ENCODE measurements at regions not wholly inside any gene's neighbourhood (a gene's known extent, or its start where the extent isn't known, plus 50 kb on each side); places are given as distances from the start of the nearest gene placed in this dataset.

DNA sequence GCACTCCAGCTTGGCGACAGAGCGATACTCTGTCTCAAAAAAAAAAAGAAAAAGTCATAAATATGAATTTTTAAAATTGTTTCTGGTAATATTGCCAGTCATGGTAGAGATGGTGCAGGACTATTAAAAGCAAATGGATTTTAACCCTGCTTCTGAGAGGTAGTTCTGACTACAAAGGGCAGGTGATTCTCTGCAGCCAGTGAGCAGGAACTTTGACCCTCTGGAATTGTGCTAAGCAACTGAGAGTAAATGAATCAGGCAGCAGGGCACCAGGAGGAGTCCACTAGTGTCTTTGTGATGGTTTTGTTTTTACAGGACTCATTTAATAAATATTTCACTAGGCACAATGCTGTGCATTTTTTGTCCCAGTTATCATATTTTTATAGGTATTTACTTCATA lies 781.2 kb downstream of the TLE4 start:
- no peaks in the 10 kb centered on the region for H3K9me3 ChIP-seq (ENCODE audit: insufficient read depth, low read depth, low read length)

DNA sequence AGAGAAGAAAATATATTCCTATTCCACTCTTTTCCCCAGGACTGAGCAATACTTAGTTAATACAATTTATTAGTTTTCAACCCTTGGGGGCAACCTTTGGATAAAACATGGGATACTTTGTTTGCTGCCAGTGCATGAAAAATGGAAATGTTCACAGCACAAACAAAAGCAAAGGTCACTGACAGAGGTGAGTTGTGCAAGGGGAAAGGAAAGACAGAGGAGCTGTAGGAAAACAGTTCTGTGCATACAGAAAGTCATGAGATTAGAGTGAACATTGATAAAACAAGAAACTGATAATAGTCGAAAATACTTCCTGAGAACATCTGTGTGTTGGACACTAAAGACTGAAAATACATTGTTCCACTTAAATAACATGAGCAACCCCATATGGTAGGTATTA lies 779.8 kb downstream of the TLE4 start:
- H3K9ac ChIP-seq (ENCODE audit: low read depth, low read length) = no peak overlapping the region
- H3K36me3 ChIP-seq (ENCODE audit: insufficient read depth, low read depth, low read length) = no peaks in the 10 kb centered on the region
- no peaks in the 10 kb centered on the region for H3K4me1 ChIP-seq (ENCODE audit: insufficient read depth, low read length)
- no peak overlapping the region for H3K27ac ChIP-seq (ENCODE audit: low read length)
- no peaks in the 10 kb centered on the region for H3K9me3 ChIP-seq (ENCODE audit: insufficient read depth, low read depth, low read length)
- no peak overlapping the region for H3K4me3 ChIP-seq (ENCODE audit: low read length)
- H3K27me3 ChIP-seq (ENCODE audit: insufficient read depth, low read length) = no peaks in the 10 kb centered on the region

More for the DNA sequence above, 781.2 kb downstream of the TLE4 start:
- no peaks in the 10 kb centered on the region for H3K36me3 ChIP-seq (ENCODE audit: insufficient read depth, low read depth, low read length)
- H3K4me3 ChIP-seq (ENCODE audit: low read length) = no peak overlapping the region
- no peak overlapping the region for H3K9ac ChIP-seq (ENCODE audit: low read depth, low read length)
- no peaks in the 10 kb centered on the region for H3K27me3 ChIP-seq (ENCODE audit: insufficient read depth, low read length)
- H3K27ac ChIP-seq (ENCODE audit: low read length) = no peak overlapping the region
- no peaks in the 10 kb centered on the region for H3K4me1 ChIP-seq (ENCODE audit: insufficient read depth, low read length)

DNA sequence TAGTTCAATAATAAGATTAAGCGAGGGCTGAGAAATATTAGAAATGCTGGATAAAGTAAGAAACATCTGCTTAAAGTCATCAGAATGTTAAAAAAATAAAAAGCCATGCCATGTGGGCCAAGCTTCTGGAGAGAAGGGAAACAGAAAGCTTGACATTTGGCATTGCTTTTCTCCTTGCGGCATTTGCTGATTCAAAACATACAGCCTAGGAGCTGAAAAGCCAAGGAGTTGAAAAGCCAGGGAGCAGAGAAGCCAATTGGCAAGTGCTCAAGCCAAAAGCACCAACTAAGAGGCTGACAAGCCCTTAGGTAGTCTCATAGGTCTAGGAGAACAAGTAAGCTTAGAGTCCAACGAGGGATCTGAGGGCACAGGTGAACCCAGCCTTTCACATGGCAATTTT lies 754.3 kb downstream of the TLE4 start:
- Histone ChIP-seq H3K36me3 (ENCODE audit: insufficient read depth, low read depth, low read length) (no peaks in the 10 kb centered on the region), H3K27me3 (ENCODE audit: insufficient read depth, low read length) (no peaks in the 10 kb centered on the region), H3K9me3 (ENCODE audit: insufficient read depth, low read depth, low read length) (no peaks in the 10 kb centered on the region), H3K4me3 (ENCODE audit: low read length) (no peak overlapping the region), H3K9ac (ENCODE audit: low read depth, low read length) (no peak overlapping the region), H3K4me1 (ENCODE audit: insufficient read depth, low read length) (no peaks in the 10 kb centered on the region; the same call in 1 of the 2 replicates), H3K27ac (ENCODE audit: low read length) (no peak overlapping the region)

DNA sequence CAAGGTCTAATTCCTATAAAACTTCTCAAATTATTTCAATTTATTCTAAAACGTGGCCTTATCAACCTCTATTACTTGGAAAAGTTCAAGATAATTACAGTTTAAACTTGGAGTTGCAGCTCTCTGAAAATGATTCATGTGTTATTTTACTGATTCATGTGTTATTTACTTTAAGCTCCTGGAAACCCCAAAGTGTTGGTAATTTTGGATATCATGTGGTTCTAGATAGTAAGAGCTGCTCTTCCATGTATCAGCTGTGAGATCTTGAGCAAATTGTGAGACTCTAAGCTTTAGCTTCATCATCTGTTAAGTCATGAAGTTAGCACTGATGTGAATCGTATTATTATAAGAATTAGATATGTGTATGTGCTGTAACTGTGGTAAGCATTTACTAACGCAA lies 749.2 kb downstream of the TLE4 start:
- Histone ChIP-seq H3K9ac (ENCODE audit: low read depth, low read length) (no peak overlapping the region), H3K27me3 (ENCODE audit: insufficient read depth, low read length) (no peaks in the 10 kb centered on the region), H3K4me3 (ENCODE audit: low read length) (no peak overlapping the region), H3K4me1 (ENCODE audit: insufficient read depth, low read length) (no peaks in the 10 kb centered on the region), H3K27ac (ENCODE audit: low read length) (no peak overlapping the region), H3K9me3 (ENCODE audit: insufficient read depth, low read depth, low read length) (no peaks in the 10 kb centered on the region), H3K36me3 (ENCODE audit: insufficient read depth, low read depth, low read length) (no peaks in the 10 kb centered on the region)

DNA sequence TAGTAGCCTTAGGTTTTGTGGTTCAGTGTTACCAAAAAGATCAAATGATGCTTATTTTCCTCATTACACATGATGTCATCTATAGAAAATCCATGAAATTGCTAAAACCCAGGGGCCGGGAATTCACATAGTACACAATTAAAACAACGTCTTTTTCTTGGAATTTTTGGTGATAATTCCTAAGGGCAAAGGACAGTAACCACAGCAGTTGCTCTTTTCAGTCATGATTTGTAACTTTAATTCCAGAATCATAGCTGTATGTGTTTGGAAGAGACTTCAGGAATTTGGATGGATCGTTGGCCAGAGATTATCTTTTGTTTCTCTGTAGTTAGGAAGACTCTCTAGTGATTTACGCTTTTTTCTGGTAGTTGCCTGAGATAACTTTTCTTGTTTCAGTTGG lies 748.7 kb downstream of the TLE4 start:
- Histone ChIP-seq H3K9ac (ENCODE audit: low read depth, low read length) (no peak overlapping the region), H3K4me3 (ENCODE audit: low read length) (no peak overlapping the region), H3K27ac (ENCODE audit: low read length) (no peak overlapping the region), H3K27me3 (ENCODE audit: insufficient read depth, low read length) (no peaks in the 10 kb centered on the region), H3K9me3 (ENCODE audit: insufficient read depth, low read depth, low read length) (no peaks in the 10 kb centered on the region), H3K4me1 (ENCODE audit: insufficient read depth, low read length) (no peaks in the 10 kb centered on the region), H3K36me3 (ENCODE audit: insufficient read depth, low read depth, low read length) (no peaks in the 10 kb centered on the region)

DNA sequence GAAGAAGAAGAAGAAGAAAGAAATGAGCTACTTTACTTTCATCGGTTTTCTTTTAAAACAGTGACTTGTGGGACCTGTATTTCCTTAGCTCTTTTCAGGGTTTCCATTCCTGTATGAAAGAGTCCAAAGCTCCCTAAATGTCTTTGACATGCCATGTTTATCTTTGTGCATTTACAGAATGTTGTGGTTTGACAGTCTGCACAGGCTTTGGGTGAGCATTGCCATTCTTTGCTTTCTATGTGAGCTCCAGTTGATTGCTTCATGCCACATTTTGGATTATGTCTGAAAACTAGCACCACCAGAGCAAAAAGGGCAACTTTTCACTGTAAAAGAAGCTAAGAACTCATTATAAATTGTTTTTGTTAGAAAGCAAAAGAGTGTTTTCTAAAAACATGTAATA lies 733.4 kb downstream of the TLE4 start:
- H3K4me3 ChIP-seq (ENCODE audit: low read length) = no peak overlapping the region
- H3K27me3 ChIP-seq (ENCODE audit: insufficient read depth, low read length) = no peaks in the 10 kb centered on the region
- H3K4me1 ChIP-seq (ENCODE audit: insufficient read depth, low read length) = no peaks in the 10 kb centered on the region; the same call in 1 of the 2 replicates
- H3K27ac ChIP-seq (ENCODE audit: low read length) = no peak overlapping the region
- no peaks in the 10 kb centered on the region for H3K36me3 ChIP-seq (ENCODE audit: insufficient read depth, low read depth, low read length)
- no peak overlapping the region for H3K9ac ChIP-seq (ENCODE audit: low read depth, low read length)
- H3K9me3 ChIP-seq (ENCODE audit: insufficient read depth, low read depth, low read length) = no peaks in the 10 kb centered on the region

- H3K4me3 ChIP-seq (ENCODE audit: low read length) = no peak overlapping the region
- H3K27ac ChIP-seq (ENCODE audit: low read length) = no peak overlapping the region
- H3K27me3 ChIP-seq (ENCODE audit: insufficient read depth, low read length) = no peaks in the 10 kb centered on the region
- no peaks in the 10 kb centered on the region; the same call in 1 of the 2 replicates for H3K9me3 ChIP-seq (ENCODE audit: insufficient read depth, low read depth, low read length)
- no peaks in the 10 kb centered on the region for H3K36me3 ChIP-seq (ENCODE audit: insufficient read depth, low read depth, low read length)
- H3K4me1 ChIP-seq (ENCODE audit: insufficient read depth, low read length) = no peaks in the 10 kb centered on the region; the same call in 1 of the 2 replicates
- H3K9ac ChIP-seq (ENCODE audit: low read depth, low read length) = no peak overlapping the region
Observed at GRCh38 chr9:80294955-80295354, 723.2 kb downstream of the TLE4 start.

GRCh38 chr9:80294318-80294717 lies 722.6 kb downstream of the TLE4 start:
- no peaks in the 10 kb centered on the region; the same call in 1 of the 2 replicates for H3K9me3 ChIP-seq (ENCODE audit: insufficient read depth, low read depth, low read length)
- no peak overlapping the region for H3K27ac ChIP-seq (ENCODE audit: low read length)
- no peaks in the 10 kb centered on the region for H3K27me3 ChIP-seq (ENCODE audit: insufficient read depth, low read length)
- no peaks in the 10 kb centered on the region for H3K4me1 ChIP-seq (ENCODE audit: insufficient read depth, low read length)
- H3K9ac ChIP-seq (ENCODE audit: low read depth, low read length) = no peak overlapping the region
- no peaks in the 10 kb centered on the region for H3K36me3 ChIP-seq (ENCODE audit: insufficient read depth, low read depth, low read length)
- no peak overlapping the region for H3K4me3 ChIP-seq (ENCODE audit: low read length)

DNA sequence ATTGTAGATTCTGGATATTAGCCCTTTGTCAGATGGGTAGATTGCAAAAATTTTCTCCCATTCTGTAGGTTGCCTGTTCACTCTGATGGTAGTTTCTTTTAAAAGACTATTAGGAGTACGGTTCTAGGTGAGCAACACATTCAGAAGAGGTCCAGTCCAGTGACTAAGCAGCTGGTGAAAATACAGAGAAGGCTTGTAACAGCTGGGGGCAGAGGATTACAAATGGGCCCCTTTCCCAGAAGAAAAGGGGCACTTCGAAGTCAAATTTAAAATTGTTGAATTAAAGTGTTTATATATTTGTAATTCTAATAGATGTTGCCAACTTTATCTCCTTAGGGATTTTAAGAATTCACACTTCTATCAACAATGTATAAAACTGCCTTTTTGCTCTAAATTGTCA lies 720.5 kb downstream of the TLE4 start:
- Histone ChIP-seq H3K4me3 (ENCODE audit: low read length) (no peak overlapping the region), H3K4me1 (ENCODE audit: insufficient read depth, low read length) (no peaks in the 10 kb centered on the region), H3K36me3 (ENCODE audit: insufficient read depth, low read depth, low read length) (no peaks in the 10 kb centered on the region), H3K9me3 (ENCODE audit: insufficient read depth, low read depth, low read length) (no peaks in the 10 kb centered on the region; the same call in 1 of the 2 replicates), H3K9ac (ENCODE audit: low read depth, low read length) (no peak overlapping the region), H3K27me3 (ENCODE audit: insufficient read depth, low read length) (no peaks in the 10 kb centered on the region), H3K27ac (ENCODE audit: low read length) (no peak overlapping the region)

GRCh38 chr9:80285326-80285725 lies 713.6 kb downstream of the TLE4 start:
- H3K27me3 ChIP-seq (ENCODE audit: insufficient read depth, low read length) = no peaks in the 10 kb centered on the region
- H3K36me3 ChIP-seq (ENCODE audit: insufficient read depth, low read depth, low read length) = no peaks in the 10 kb centered on the region
- H3K27ac ChIP-seq (ENCODE audit: low read length) = no peak overlapping the region
- no peaks in the 10 kb centered on the region for H3K9me3 ChIP-seq (ENCODE audit: insufficient read depth, low read depth, low read length)
- no peak overlapping the region for H3K9ac ChIP-seq (ENCODE audit: low read depth, low read length)
- H3K4me3 ChIP-seq (ENCODE audit: low read length) = no peak overlapping the region
- peaks cover 12% of the 10 kb centered on the region; the same call in 1 of the 2 replicates for H3K4me1 ChIP-seq (ENCODE audit: insufficient read depth, low read length)

DNA sequence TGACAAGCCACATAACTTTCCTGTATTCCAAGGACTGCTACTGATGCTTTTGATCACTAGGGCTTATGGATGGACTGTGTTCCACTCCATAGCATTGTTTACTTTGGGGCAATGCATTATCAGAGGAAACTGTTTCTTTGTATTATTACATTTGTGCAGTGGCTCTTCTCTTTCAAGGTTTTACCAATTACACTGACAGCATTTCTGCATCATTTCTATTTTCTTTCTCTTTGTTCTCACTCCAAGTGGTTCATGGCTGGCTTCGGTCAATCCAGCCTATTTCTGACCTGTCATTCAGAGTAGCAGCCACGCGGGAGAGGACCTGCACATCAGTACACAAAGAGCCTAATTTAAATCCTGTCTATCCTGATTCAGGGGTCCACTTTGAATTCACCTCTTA lies 711.0 kb downstream of the TLE4 start:
- H3K4me3 ChIP-seq (ENCODE audit: low read length) = no peak overlapping the region
- no peaks in the 10 kb centered on the region for H3K36me3 ChIP-seq (ENCODE audit: insufficient read depth, low read depth, low read length)
- H3K27ac ChIP-seq (ENCODE audit: low read length) = no peak overlapping the region
- peaks cover 12% of the 10 kb centered on the region; the same call in 1 of the 2 replicates for H3K4me1 ChIP-seq (ENCODE audit: insufficient read depth, low read length)
- no peaks in the 10 kb centered on the region for H3K27me3 ChIP-seq (ENCODE audit: insufficient read depth, low read length)
- no peak overlapping the region for H3K9ac ChIP-seq (ENCODE audit: low read depth, low read length)
- H3K9me3 ChIP-seq (ENCODE audit: insufficient read depth, low read depth, low read length) = no peaks in the 10 kb centered on the region

DNA sequence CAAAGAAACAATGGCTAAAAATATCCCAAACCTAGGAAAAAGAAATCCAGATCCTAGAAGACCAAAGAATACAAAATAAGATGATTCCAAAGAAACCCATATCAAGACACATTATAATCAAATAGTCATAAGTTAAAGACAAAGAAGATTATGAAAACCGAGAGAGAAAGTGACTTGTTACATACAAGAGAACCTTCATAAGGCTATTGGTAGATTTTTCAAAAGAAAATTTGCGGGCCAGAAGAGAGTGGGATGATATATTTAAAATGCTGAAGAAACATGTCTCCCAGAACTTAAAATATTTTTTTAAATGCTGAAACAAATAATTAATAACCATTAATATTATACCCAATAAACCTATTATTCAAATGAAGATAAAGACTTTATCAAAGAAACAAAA lies 687.3 kb downstream of the TLE4 start:
- Histone ChIP-seq H3K9me3 (ENCODE audit: insufficient read depth, low read depth, low read length) (peaks cover 20% of the 10 kb centered on the region; the same call in 1 of the 2 replicates), H3K4me1 (ENCODE audit: insufficient read depth, low read length) (no peaks in the 10 kb centered on the region), H3K27ac (ENCODE audit: low read length) (no peak overlapping the region), H3K9ac (ENCODE audit: low read depth, low read length) (no peak overlapping the region), H3K27me3 (ENCODE audit: insufficient read depth, low read length) (no peaks in the 10 kb centered on the region), H3K4me3 (ENCODE audit: low read length) (no peak overlapping the region), H3K36me3 (ENCODE audit: insufficient read depth, low read depth, low read length) (no peaks in the 10 kb centered on the region)

- no peaks in the 10 kb centered on the region for H3K36me3 ChIP-seq (ENCODE audit: insufficient read depth, low read depth, low read length)
Observed at GRCh38 chr9:80251778-80252177, 680.0 kb downstream of the TLE4 start.

More at GRCh38 chr9:80251778-80252177, 680.0 kb downstream of the TLE4 start:
- no peak overlapping the region for H3K27ac ChIP-seq (ENCODE audit: low read length)
- H3K4me1 ChIP-seq (ENCODE audit: insufficient read depth, low read length) = no peaks in the 10 kb centered on the region
- peaks cover 7% of the 10 kb centered on the region for H3K9me3 ChIP-seq (ENCODE audit: insufficient read depth, low read depth, low read length)
- H3K9ac ChIP-seq (ENCODE audit: low read depth, low read length) = no peak overlapping the region
- H3K4me3 ChIP-seq (ENCODE audit: low read length) = no peak overlapping the region
- H3K27me3 ChIP-seq (ENCODE audit: insufficient read depth, low read length) = no peaks in the 10 kb centered on the region

Data from iPS-20b (cell line).